ENCODE measurements at regions not wholly inside any gene's neighbourhood (a gene's known extent, or its start where the extent isn't known, plus 50 kb on each side); places are given as distances from the start of the nearest gene placed in this dataset.

DNA sequence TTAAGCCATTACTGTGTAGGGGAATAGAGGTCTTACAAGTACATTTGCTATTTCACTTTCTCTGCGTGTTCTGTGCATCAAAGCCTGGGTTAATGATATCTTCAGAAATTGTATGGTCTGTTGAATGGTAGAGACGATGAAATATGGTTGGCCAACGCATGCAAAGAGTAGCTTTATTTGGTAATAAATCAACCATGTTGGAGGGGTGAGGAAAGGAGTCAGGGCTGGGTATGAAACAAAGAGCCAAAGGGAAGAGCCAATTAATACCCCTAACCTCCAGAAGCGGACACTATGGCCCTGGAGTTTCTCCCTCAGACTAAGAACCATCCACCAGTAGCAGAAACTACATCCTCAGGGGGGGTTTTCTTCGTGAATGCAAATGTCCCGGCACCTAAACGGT, 1974.0 kb upstream of the WWC1 start:
- DNase-seq = no peak

DNA sequence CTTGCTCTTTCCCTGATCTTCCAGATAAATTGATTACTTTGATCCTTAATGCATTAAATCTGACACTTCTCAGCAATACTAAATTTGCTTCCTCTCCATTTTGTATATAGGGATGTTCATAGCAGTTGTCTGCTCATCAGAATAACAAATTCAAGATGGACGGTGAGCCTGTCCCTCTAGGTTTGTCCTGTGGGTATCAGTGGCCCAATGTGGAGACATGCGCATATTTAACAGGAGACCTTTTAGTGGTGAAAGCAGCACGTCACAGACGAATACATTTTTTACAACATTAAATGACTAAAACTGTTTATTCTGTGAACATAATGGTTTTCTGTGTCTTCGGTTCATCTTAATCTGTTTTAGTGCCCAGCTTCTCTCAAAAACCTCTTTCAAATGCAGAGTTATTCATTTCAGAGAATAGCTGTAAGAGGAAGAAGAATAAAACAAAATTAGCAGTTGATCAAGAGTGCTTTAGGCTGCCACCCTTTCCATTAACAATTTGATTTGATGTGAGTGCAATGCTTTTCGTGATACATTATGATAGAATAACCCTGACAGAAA, 1970.4 kb upstream of the WWC1 start:
- DNase-seq = no peak

DNA sequence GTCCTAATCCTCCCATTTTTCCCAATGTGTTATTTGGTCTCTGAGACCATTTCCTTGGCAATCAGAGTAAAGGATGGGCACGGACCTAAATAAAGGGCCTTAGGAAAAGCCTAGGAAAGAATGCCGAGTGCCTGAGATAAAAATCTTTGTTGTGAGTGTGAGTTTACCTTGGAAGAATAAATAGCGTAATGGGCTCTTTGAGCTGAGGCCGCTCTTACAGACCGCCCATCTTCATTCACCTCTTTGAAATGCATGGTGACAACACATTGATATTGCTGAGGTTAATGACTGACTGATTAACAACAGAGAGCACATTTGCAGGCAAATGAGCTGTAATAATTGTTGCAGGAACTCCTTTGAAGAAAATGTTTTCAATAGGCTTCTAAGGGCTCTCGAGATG, 1967.1 kb upstream of the WWC1 start:
- no peak for DNase-seq

DNA sequence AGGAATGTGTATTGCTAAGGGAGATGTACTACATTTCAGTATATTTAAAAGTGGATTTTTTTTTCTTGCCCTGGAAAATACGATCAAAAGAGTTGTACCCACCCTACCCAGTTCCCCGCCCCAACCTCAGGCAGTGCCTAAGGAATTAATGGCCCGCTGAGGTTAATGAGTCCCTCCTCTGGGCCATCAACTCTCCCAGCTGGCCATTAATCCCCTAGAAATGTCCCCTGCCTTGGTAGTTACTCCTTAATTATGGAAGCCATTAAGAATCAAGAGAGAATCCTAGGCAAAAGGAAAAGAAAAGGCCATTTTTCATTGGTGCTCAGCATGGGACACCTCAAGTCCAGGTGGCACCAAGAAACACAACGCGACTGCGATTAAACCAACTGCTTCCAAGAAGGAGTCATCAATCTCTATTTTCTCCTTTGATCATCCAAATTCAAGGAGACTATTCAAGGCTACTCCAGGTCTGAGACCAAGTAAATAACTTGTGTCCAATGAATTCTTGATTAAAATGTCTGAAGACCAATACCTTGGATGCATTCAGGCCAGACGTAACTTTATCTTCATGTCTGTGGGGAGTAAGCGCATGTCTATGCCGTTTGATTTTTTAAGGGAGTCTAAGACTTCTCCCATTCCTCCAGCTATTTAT, 1962.2 kb upstream of the WWC1 start:
- DNase-seq = no peak

DNA sequence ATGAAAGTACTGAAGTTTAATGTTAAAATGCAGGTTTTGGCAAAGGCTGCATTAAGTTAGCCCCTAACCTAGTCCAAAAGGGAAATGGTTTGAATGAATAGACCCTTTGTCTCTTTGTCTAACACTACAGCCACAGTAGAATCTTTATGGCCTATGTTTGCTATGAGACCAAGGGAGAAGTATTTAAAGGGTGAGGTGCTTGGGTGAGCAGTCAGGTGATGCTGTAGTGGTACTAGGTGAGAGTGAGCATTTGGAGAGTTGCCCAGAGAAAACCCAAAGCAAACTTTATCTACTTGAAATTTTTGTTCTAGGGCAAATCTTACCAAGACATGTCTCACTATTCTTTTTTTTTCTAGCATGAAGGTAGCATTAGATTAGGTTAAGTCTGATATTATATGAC, 1961.4 kb upstream of the WWC1 start:
- no peak for DNase-seq

DNA sequence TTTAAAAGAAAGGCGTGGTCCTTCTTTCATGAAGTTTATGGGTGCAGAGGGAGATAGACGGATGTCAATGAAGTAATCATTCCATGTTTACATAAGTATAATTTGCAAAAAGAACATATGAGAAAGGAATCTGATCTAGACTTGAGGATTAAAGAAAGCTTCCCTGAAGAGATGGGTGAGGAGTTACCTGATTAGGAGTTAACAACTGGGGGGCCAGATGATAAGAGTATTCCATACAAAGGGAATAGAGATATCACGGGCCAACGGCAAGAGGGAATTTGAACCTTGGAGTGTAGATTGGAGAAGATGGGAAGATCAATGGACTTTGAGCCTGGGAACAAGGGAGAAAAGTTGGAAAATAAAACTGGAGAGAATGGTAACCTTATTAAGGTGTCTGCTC, 1959.9 kb upstream of the WWC1 start:
- no peak for DNase-seq

DNA sequence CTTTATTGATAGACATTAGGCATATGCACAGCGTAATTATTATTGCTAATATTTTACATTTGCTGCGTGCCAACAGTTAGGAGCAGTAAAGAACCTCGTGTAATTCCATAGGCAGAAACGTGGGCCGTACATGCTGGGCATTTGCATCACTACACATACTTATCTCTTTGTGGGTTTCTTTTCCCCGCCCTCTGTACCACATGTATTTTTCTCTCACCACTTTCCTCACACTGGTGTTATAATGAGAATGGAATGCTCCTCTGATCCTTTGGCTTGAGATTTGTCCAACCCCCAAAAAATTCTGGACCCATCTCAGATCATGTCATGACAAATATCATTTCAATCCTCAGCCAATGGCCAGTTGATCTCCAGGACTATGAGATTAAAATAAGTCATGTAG, 1952.6 kb upstream of the WWC1 start:
- DNase-seq = no peak

DNA sequence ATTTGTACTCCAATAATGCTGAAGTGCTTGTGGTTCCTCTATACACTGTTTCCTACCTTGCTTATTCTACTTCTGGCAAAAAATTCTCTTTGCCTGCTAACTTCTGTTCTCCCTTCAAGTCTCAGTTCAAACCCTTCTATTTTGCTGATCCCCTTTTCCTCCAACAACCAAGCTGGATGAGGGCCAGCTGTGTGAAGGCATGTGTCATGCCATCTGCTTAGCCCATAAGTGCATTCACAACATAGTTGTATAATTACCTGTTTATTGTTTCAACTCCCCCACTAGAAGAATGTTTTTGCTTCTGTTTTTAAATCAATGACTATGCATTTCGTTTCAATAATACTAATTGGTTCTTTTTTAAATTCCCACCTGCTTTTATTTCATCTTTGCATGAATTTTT, 1951.4 kb upstream of the WWC1 start:
- DNase-seq = no peak

DNA sequence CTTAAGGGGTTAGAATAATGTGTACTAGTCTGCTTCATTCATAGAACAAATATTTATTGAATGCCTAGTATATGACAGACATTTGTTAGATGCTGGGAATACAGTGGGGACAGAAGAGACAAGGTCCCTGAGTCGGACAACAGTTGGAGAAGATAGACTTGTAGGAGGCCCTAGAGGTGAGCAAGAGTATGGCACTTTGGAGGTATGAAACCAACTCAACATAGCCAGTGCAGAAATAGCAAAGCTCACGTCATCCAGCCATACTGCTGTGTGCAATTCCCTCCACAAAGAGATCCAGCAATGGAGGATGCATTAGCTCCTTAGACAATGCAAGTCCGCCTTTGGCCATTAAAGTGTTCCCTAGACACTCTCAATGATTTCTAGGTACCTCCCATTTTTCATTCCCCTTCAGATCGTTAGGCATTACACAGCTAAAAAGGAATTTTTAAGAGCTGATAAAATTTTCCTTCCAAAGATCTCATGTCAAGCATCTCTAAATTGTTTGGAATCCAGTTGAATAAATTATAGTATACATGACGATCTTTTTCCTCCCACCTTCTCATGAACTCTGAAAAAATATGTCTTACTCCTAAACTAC, 1949.6 kb upstream of the WWC1 start:
- no peak for DNase-seq

DNA sequence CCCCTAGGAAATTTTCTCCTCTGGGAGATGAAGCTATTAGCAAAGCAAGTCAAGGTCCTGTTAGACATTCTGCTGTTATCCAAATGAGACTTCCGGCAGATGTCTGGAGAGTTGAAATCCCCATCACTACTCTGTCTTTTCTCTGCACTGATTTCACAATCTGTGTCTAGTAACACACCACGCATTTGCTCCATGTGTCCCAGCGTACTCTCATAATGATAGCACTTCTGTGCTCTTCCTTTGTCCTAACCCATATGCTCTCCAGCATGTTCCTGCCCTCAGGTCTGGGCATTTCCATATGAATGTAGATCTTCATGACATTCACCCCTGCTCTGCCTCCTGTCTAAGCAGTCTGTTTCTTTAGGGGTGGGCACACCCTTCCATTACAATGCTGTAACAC, 1949.0 kb upstream of the WWC1 start:
- DNase-seq = no peak

DNA sequence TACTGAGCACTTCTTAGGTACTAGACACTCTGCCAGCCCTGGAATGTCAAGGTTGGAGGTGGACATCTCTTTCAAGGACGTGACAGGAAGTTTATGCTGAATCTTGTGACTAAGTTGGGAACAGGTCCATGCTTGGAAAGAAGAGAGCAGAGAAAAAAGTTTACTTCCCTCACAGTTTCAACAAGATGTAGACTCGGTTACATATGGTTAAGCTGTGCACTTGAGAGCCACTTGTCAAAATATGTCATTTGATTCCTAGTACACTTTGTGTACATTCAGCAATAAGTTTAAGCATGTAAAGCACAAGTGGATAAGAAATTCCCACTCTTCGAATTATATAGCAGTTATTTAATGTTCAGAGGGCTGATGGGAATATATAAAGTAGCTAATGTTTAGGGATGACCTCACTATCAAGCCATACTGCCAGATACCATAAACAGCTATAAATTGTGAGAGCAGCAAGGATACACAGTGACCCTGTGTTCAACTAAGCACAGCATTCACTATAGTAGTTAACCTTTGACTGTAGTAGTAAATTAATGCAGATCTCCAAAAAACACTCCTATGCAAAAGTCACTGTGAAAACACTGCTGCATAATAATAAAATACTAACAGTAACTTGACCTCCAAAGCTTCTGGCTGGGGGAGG, 1944.6 kb upstream of the WWC1 start:
- no peak for DNase-seq

DNA sequence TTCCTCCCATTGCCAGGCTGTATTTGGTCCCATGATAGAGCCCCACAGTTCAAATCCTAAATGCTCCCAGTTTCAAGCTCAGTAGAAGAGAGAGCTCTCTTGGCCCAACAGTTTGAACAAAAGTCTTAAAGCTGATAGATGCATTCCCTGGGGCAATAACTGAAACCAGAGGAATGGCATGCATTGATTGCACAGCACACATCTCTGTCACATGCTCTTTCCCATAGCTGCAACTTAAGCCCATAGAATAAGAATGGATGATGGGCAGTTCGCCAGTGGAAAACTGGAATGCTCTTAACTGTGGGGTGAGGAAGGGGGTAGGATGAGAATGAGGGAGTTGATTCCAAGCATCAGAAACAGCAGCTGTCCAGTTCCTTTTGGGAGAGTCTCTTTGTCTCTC, 1942.4 kb upstream of the WWC1 start:
- peak; percentile 74 for DNase-seq

DNA sequence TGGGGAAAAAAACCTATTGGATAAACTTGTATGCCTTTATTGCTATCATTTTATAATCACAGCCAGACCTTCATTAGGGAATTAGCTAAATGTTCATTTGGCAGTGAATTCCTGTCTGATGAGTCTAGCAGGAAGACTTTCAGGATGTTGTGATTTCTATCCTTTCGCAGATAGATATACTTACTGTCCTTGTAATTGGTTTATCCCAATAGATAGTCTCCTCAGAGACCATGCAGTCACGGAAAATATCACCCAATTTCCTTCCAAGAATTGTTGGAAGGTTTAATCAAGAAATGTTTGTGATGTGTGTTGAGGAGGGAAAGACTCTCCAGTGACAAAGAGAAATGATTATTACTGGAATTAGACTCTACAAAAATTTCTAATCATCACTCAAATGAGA, 1937.9 kb upstream of the WWC1 start:
- peak; percentile 64 for DNase-seq

DNA sequence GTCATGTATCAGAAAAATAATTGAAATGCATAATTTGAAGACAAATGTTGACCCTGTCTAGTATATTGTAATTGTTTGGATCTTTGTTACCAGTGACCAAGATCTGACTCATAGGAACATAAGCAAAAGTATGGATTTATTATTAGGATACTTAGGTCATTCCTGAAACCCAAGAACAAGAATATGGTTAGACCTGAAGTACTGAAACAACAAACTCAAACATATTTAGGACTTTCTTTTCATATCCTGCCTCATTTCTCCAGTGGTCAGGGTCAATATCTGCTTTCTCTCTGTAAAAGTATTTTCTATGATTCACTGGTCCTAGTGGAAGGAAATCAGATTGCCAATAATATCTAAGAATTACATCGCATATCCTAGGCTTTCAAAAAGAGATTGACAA, 1937.1 kb upstream of the WWC1 start:
- no peak for DNase-seq

DNA sequence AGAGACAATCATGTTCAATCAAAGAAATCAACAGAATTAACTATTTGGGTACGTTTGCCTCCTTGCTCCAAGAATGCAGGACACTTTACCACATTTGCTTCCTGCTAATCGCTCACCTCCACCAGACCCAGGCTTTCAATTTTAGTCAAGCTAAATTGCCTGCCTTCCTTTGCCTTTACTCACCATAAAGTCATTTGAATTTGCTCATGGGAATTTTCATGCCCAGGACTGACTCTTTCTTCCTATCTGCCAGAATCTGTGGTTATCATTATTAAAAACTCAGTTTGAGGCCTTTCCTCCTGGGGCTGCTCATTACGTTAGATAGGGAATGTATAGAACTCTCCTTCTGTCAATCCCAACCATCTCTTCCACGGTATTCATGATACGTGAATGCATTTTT, 1935.3 kb upstream of the WWC1 start:
- DNase-seq = no peak

DNA sequence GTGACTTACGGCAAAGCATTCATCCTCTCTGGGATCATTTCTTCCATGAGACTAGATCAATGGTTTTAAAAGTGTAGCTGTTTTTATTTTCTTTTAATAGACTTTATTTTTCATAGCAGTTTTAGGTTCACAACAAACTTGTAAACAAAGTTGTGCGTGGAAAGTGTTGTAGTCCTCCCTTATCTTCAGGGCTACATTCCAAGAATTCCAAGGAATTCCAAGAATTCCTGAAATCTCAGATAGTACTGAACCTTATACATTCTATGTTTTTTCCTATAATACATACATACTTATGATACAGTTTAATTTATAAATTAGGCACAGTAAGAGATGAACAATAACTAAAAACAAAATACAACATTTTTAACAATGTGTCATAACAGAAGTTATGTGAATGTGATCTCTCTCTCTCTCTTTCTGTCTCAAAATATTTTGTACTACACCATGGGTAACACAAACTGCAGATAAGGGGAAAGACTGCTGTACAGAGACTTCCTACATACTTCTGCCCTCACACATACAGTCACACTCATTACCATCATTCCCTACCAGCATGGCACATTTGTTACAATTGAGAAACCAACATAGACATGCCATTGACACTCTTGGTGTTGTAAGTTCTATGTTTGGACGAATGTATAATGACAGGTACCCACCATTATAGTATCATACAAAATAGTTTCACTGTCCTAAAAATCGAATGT, 1933.2 kb upstream of the WWC1 start:
- DNase-seq = no peak

DNA sequence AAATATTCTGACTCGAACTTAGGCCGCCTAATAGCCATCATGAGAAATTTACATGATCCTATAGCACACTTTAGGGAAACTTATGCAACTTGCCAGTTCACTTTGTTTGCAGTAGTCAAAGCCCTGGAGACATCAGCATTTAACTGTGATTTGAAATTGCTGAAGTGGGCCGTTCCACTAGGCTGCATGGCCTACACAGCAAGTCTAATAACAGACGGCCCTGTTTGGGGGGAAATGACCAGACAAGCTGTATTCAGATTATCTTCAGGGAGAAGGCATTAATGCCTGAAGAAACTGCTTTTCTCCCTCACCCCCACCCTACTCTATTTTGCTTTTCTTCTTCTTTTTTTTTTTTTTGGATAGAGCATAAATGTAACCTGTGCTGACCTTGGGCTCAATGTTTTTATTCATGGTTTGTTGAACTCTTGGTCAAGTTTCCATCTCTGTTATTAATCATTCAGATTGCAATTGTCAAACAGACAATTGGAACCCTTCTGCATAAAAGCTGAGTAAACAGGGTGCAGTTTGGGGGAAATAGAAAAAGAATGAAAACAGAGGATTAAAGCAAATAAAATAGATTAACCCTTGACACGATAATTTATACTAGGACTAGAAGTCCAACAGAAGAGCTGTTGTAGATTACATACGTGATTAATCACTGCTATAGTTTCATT, 1928.2 kb upstream of the WWC1 start:
- no peak for DNase-seq

DNA sequence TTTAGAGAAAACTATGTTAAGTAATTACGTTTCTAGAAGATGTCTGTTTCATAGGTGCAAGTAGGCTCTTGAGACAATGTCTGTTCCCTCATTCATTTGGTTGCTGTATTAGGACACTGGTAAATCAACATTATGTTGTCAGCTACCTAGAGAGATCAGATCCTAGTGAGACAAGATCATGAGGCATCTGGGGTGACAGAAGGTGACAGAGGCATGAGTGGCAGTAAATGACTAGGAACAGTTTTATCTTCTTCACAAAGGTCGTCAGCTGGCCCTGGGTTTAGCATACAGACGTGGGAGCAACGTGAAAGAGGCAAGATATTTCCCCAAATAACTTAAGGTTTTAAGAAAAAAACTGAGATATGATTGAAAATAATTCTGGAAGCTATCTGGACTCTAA, 1926.3 kb upstream of the WWC1 start:
- DNase-seq = no peak

DNA sequence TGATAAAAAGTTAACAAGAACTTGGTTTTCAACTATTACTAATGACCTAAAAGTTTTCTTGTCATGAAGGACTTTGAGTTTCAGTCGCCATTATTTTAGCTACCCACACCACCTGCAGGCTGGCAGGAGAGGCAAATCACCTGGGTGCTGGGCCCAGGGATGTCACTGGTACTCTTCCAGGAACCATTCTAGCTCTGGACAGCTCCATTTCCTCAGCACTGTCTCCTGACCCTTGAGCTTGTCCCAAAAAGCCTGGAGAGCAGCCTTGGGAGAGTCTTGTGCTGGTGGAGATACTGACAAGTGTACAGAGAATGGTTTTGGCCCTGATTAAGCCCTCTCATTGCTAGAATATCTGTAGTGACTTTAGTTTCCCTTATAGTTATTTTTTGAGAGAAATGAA, 1924.1 kb upstream of the WWC1 start:
- DNase-seq = no peak

DNA sequence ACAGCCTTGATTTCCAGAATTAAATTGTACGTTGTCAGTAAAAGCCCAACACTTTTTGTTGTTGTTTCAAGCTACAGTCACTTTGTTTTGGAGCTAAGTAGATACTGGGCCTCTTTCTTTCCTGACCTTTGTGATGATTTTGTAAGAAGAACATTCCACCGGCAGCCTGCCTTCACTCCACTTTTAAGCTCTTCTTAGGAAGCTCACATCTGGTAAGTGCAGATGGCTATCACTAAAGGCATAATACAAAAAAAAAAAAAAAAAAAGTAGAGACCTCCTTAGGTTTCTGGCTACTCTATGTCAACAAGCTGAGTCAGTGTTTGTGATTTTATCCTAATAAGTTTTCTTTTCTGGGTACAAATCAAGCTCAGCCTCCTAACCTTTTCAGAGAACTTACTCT, 1922.1 kb upstream of the WWC1 start:
- no peak for DNase-seq

DNA sequence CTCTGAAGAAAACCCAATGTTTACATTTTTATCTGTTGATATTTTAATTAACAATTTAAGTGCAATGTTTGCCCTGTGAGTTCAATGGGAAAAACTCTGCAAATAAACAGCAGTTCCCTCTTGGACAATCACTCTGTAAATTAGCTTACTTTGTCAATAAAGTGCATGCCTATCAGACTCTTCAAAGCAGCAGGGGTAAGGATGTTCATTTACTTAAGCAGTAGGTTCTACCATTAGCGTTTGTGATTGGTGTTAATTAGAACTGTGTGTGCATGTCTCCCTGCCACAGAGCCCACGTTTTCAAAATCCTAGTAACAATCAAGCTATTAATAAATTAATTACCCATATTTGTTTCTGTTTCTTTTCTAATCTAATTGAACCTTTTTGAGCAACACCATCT, 1921.6 kb upstream of the WWC1 start:
- DNase-seq = no peak

Measured in muscle of arm (tissue), 1 donor.